Kidney tubule cell (primary cell): ENCODE measurements at regions not wholly inside any gene's neighbourhood (a gene's known extent, or its start where the extent isn't known, plus 50 kb on each side); places are given as distances from the start of the nearest gene placed in this dataset.
"Not testable (repeated sequence)": the region's sequence is repeated elsewhere in the genome, so short reads cannot be mapped to it uniquely, and the experiment has no call there.

Source experiments
- DNase-seq: peaks from one replicate; pipeline ENCODE4 v3.0.0-alpha.2; 2018; ENCODE audit warnings: low spot score

DNA sequence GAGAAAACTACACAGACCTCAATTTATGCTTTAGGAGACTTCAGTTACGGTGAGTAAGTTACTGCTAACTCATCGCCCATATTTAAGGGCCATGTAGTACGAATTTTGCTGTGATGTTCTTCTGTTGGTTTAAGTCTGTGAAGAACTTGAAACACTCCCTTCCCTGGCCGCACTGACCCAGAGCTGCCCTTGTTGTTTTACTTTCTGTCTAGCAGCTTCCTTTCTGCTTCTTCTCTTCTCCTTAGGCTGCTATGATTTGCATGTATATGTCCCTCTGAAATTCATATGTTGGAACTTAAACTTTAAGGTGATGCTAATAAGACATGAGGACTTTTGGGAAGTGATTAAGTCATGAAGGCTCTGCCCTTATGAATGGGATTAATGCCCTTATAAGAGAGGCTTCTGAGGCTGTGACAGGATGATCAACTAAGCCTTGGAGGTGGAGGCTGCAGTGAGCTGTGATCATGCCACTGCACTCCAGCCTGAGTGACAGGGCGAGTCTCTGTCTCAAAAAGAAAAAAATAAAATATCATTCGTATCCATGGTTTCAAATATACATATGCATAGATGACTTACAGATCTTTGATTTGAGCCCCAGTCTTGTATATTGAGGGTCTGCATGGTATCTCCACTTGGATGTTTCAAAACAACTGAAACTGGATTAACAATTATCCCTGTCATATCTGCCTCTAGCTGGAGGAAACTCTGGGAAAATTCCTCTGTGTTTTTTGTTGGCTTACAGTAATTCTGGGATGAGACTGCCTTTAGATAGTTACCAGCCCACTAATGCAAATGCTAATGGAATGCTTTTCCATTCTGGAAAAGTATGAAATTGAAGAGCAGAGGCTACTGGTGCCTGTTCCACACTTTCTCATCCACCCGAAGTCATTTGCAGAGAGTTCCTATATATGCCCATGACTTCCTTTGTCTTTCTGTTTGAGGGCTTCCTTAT lies 263.4 kb upstream of the ACTBL2 start:
- DNase-seq = no peak

DNA sequence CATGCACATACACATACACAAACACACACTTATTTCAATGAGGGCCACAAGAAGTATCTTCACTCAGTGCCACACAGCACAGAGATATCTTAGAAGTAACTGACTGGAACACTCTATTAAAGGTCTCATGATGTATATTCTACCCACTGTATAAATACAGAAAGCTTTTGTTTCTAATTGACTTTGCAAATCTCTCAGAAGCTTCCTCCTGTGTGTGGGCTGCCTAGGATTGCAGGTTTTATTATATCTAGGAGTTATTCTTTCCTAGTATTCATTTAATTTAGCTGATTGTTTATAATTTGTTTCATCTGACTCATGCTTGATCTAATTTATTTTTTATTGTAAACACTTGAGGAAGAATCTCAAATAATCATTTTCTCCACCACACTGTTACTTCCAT lies 262.4 kb upstream of the ACTBL2 start:
- no peak for DNase-seq

DNA sequence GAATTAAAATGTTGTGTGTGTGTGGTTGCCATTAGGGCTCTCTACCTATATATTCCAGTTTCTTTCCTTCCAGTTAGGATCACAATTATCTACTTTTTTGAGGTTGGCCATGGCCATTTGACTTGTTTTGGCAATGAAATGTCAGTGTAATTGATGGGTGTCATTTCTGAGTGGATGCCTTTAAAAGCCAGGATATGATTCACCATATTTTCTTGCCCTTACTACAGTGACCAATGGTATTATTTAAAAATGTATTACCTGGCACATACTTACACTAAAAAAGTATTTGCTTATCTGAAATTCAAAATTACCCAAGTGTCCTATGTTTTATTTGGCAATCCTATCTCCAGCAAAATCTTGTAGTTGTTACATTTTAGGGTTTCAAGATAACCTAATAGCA lies 258.7 kb upstream of the ACTBL2 start:
- peak; percentile 23 for DNase-seq

DNA sequence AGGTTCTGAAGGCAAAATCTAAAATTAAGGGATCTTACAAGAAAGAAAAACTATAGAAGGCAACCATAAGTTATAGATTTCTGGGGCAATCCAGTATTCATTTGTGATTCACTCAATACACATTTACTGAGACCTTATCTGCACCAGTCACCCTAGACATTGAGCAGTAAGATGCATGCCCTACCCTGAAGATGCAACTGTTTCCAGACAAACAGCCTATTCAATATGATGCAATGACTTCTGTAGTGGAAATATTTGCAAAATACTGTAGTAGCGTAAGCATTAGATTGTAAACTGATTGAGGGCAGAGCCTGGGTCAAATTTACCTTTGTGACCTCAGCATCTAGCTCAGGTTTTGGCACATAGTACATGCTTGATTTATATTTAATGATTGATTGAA lies 256.2 kb upstream of the ACTBL2 start:
- DNase-seq = no peak

DNA sequence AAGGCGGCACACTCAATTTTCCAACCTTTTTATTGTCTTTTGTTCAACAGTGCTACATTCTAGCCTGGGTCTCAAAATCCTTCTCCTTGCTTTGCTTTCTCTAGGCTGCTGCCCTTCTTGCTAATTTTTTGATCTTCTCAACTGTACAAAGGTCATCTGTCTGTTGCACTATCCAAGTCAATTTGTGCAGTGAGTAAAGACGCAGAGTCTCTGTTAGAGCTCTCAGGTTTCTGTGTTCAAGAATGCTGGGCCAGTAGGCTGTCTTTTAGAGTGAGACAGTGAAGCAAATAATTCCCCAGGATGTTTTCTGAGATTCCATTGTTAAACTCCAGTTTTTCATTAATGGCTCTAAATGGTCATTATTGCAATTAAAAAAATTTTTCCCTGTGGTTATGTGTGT lies 255.7 kb upstream of the ACTBL2 start:
- no peak for DNase-seq

DNA sequence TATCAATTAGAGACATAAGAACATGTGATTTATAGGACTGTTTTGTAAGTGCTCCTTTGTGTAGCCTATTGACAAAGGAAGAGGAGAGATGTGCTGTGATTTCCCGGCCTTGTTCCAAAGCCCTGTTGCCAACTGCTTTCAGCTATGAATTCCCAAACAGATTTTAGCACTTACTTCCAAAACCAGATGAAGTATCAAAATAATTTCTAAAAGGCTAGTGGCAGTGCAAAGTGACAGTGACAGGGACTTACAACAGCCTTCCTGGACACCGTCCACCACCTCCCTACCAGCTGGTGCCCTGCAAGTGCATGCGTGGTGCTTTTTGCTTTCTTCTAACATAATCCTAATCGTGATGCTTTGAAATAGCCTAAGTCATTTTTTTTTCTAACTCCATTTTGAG lies 254.1 kb upstream of the ACTBL2 start:
- DNase-seq = peak; percentile 18

DNA sequence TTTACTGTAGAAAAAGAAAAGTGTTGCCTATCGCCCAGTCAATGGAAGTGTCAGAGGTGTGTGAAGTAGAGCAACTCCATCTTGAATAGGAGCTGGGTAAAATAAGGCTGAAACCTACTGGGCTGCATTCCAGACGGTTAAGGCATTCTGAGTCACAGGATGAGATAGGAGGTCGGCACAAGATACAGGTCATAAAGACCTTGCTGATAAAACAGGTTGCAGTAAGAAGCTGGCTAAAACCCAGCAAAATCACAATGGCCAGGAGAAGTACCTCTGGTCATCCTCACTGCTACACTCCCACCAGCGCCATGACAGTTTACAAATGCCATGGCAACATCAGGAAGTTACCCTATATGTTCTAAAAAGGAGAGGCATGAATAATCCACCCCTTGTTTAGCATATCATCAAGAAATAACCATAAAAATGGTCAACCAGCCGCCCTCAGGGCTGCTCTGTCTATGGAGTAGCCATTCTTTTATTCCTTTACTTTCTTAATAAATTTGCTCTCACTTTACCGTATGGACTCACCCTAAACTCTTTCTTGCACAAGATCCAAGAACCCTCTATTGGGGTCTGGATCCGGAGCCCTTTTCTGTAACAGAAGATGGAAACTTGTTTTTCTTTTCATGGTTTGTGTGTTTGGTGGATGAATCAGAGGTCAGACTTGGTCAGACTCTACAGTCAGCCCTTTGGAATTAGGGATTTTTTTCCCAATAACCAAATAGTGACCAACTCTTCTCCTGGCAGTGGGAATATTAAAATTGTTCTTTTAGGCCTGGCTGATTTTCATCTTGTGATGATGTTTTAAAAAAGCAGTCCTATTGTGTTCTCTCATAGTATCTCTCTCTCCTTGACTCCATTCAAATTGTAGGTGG lies 252.9 kb upstream of the ACTBL2 start:
- DNase-seq = peak; percentile 96

DNA sequence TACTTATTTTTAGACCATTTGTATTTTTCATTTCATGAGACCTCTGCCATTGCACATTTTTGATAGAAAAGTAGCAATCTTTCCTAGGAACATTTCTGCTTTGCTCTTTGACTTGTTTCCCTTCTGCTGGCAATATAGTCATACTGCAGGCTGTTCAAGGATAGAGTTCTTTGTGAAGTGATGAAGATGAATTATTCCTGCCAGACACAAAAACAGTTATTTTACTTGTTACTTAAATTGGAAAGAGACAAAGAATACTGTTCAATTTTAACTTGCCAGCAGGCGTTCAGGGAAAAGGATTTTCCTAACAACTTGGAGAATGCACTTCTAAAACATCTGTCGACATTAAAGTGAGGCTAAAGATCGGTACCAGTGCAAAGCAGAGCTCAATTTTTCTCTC lies 251.7 kb upstream of the ACTBL2 start:
- no peak for DNase-seq

DNA sequence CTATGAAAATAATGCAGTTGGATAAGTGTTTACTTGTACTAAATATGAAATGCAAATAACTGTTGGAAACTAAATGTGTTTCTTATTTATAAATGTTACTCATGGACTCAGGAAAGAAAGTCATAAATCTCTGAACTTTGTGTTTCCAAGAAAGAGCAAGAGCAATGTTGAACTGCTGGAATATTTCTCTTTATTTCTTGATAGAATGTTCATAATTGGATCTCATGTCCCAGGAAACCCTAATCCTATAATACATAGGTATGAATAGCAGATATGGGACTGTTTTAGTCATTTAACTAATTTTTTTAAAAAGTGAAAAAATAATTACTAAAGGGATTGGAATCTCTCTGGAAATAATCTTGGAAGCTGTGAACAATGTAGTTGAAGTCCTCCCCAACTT lies 245.0 kb upstream of the ACTBL2 start:
- no peak for DNase-seq

DNA sequence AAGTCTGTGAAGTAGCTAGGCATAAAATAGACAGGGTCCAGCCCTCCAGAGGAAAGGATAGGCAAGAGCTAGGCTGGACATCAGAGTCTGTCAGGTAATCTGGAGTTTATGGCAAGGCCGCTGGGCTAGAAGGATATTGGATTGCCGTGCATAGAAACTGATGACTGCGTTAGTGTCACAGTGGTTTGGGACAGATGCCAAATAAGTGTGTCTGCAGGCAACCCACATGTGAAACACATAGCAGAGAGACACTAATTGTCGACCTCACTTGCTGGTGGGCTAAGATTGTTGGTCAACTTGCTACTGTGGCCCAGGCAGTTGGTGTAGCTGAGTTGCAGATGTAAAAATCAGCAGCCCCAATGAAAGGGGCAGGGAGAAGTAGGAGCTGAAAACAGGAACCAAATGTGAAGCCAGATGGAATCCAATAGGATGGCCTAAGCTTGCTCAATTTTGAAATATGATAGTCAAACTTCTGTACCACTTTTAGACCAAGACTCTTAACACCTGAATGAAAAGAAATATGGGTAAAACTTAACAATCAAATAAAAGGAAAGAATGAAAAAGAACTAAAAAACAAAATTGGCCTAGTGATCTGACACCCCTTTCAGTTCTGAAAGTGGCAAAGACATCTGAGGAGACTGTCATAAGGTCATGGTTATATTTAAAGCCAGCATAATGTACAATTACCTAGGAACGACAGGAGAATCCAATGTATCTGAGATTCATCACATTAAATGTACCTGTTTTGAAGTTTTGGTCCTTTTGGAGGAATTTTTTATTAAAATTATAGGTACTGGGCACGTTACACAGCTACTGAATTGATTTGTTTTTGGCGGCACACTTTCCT lies 243.3 kb upstream of the ACTBL2 start:
- DNase-seq = peak; percentile 31

DNA sequence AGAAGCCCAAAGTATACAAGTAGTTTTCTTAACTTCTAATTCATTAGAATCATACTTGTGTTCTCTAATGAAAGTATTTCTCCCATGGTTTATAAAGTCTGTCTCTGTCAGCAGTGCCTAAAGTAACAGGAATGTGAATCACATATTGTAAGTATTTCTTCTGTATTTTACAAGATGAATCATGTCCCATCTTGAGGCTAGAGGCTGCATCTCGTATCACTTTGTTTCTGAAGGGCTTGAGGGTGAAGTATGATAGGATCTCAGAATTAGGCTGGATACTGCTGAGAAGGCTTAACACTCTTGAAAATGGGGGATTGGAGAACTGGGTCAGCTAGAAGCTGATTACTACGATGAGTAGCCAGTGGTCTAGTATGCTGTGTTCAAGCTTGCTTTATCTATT lies 242.2 kb upstream of the ACTBL2 start:
- peak; percentile 52 for DNase-seq

DNA sequence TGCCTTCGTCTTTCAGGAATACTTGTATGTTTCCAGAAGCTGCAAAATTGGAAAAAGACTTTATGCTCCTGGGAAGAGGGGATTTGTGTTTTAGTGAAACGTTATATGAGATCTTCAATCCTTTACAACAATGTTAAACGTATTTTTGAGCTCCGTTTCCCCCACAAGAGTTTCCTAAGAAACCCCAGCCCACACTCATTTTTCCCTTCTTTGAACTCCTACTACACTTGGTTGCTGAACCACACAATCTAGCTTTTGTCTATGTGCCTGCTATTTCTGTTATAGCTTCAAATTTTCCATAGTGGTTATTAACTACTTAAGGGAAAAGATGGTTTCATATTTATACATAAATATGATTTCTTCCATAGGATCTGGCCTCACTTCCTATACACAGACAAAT lies 238.6 kb upstream of the ACTBL2 start:
- DNase-seq = no peak

DNA sequence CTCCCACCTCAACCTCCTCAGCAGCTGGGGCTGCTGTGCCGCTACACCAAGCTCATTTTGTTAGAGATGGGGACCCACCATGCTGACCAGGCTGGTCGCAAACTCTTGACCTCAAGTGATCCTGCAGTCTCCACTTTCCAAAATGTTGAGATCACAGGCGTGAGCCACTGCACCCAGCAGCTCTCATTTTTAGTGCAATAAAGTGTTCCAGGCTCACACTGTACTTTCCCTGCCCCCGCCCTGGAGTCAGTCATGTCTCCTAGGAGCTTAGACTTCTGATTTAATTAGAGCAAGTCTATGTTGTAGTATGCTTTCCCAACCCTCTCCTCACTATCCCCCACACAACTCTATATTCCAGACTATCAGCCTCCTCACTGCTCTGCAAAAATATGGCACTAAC lies 238.0 kb upstream of the ACTBL2 start:
- no peak for DNase-seq

DNA sequence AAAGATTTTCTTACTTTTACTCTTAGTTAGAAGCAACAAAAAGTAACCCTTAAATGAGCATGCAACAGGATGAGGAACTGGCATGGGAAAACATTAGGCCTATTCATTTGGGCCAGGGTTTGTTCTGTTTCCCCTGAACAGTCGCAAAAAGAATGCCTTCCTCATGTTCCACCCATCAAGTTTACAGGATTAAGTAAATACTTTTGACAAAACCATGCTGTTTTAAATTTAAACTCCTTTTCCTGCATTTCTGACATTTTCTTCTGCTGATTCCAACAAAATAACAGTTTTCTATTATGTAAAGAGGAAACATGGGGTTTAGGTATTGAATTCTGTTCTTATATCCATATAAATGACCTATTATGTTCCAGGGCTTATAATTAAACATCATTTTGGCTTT lies 236.6 kb upstream of the ACTBL2 start:
- no peak for DNase-seq

DNA sequence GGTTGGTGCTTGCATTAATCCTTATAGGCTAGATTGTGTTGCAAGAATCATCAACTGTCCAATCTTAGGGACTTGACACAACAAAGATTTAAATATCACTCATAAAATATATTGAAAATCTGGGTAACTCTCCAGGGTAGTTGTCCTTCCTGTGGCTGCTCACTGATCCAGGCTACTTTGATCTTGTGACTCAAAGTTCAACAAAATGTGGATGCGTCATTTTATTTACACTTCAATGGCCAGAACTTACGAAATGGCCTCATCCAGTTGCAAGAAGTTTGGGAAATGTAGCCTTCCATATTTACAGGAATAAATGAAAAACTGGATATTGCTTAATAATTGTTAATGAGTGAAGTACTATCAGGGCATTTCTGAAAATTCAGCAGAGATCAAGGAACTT lies 235.5 kb upstream of the ACTBL2 start:
- DNase-seq = peak; percentile 83

DNA sequence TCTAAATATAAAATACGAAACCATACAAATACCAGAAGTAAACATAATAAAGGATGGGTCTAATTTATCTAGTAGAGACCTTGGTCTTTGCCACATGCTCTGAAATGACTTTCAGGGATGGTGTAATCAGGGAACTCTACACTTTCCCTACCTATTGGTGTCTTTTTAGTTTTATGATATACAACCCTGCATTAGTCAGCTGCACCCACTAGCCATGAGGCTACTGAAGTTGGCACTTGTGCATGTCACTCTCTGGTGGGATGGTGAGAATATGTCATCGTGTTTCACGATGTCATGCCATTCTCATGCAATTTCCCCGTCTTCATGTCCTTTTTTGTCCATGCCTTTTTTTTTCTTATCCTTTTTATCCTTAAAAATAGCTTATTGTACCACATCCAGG lies 234.9 kb upstream of the ACTBL2 start:
- no peak for DNase-seq

DNA sequence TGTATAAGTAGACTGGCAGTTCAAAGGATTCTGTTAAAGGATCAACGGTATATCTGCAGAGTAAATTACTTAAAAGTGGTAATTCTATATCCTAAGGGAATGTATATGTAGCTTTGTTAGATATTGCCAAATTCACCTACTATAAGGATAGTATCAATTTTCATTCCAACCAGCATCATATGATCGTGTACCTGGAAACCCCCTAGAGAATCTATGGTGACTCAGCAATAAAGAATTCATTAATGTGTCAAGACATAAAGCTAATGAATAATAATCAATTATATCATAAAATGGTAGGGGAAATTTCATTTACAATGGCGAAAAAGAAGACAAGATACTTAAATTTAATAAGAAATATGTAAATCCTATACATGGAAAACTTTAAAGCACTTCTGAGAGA lies 234.1 kb upstream of the ACTBL2 start:
- DNase-seq = peak; percentile 45

DNA sequence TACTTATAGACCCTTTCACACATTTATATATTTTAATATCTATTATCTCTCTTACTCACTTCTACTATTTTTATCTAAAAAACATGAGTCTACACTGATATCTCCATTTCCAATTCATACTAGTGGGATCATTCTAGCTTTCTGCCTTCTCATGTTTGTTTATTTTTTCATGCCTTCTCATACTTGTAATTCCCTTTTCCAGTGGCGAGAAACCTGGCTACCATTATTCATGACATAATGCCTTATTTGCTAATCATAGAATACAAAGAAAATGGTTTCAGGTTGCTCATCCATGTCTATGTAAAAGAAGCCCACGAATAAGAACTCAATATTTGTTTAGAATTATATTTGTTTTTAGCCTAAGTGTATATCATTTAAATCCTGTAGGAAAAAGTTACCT lies 232.7 kb upstream of the ACTBL2 start:
- DNase-seq = no peak

DNA sequence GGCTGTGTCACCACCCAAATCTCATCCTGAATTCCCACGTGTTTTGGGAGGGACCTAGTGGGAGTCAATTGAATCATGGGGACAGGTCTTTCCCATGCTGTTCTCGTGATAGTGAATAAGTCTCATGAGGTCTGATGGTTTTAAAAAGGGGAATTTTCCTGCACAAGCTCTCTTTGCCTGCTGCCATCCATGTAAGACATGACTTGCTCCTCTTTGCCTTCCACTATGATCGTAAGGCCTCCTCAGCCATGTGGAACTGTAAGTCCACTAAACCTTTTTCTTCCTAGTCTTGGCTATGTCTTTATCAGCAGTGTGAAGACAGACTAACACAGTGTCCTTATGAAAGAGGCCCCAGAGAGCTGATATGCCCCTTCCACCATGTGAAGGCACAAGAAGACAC lies 230.9 kb upstream of the ACTBL2 start:
- not testable (repeated sequence) for DNase-seq

DNA sequence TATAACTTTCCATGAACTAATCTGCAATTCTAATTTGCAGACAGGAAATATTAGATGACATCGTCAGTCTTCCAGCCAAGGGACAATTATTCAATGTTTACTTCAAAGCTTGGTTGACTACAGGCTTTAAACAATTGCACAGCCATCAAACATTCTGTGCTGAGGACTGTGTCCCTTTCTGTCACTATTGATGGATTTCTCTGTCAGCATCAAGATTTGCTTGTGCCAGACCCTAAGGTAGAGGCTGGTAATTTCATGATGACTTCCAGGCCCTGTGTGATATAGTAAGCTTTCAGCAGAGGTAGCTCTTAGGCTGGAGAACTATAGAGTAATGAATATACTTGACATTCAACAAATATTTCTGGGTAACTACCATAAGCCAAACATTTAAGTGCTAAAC lies 229.3 kb upstream of the ACTBL2 start:
- DNase-seq = no peak

DNA sequence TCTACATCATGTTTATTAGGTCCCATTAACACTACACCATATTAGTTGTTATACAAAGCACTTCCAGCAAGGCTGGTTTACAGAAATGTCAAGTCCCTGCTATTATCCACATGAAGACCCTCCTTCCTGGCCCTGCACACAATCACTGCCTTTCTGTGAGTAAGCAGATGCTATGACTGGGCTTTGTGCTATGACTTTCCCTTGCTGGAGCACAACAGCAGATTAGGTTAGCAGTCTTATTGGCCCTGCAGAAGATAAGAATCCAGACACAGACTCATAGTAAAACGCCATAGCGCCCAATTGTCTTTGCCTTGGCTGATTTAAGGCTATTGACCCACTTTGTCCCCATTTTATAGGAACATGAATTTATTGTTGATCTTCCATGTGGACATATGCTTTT lies 228.9 kb upstream of the ACTBL2 start:
- no peak for DNase-seq

DNA sequence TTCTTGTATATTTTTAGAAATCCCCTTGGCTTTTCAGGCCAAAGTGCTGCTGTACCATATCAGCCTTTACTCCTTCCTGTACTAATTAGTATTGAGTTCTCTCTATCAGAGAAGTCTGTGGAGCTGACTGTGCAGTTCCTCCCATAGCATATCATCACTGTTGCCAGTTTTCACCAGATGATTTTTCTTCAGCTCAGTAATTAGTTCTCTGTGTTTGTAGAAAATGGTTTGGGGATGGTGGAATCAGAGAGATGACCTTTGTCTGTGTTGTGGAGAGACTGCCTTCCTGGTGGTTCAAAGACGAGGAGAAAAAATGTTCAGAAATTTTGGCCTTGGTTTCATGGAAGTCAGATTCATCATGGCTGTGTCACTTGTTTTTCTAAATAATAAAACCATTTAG lies 227.5 kb upstream of the ACTBL2 start:
- DNase-seq = no peak
